Tibial nerve (tissue), 4 donors: ENCODE measurements at regions not wholly inside any gene's neighbourhood (a gene's known extent, or its start where the extent isn't known, plus 50 kb on each side); places are given as distances from the start of the nearest gene placed in this dataset.

Source experiments
- CTCF ChIP-seq, 5 experiments: fragments of 200-600 bp in 3 of 5; fragments of 450-650 bp in 2 of 5; sonication (generic) in 3 of 5; IDR thresholded peaks; one replicate each; pipeline ENCODE4 v1.5.1; 2016 to 2019; ENCODE audit warnings: antibody characterized with exemption in 5 of 5, mild to moderate bottlenecking in 3 of 5, moderate library complexity in 2 of 5
- EP300 ChIP-seq, 2 donors: sonication (generic); formaldehyde crosslinking; IDR thresholded peaks; one replicate each; pipeline ENCODE4 v1.6.1; 2017; ENCODE audit warnings: antibody characterized with exemption in 2 of 2, mild to moderate bottlenecking in 1 of 2
- POLR2A ChIP-seq, 2 donors: fragments of 450-650 bp; IDR thresholded peaks; one replicate each; pipeline ENCODE4 v1.6.1; 2017; ENCODE audit warnings: antibody characterized with exemption in 2 of 2, mild to moderate bottlenecking in 2 of 2, moderate library complexity in 2 of 2

GRCh38 chr10:64196638-64197315 lies 675.6 kb downstream of the REEP3 start:
- no peak for TF ChIP-seq POLR2A (IDR thresholded peaks at IDR 0.05)
- TF ChIP-seq EP300 (IDR thresholded peaks at IDR 0.05) = no peak
- TF ChIP-seq CTCF (IDR thresholded peaks at IDR 0.05) = no peak
